ENCODE measurements at regions not wholly inside any gene's neighbourhood (a gene's known extent, or its start where the extent isn't known, plus 50 kb on each side); places are given as distances from the start of the nearest gene placed in this dataset.
A peak's percentile ranks its signal among the peaks of the same experiment; 100 is the strongest.
"Not testable (repeated sequence)": the region's sequence is repeated elsewhere in the genome, so short reads cannot be mapped to it uniquely, and the experiment has no call there.

DNA sequence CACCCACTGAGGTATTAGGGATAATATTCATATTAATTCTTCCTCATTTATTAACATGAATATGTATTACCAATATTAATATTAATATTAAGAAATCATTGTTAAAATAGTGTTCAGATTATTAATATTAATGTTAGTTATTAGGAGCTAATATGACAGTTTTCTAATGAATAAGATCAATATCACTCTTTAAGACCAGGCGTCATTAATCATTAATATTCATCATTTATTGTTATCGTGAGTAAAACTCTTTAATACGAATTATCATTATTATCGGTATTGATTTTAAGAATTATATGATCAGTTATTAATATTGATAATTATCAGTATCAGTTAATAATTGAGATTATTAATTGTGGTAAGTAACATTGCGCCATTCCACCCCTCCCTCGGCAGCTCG is 101.0 kb upstream of the HMX1 start:
- DNase-seq = not testable (repeated sequence)

DNA sequence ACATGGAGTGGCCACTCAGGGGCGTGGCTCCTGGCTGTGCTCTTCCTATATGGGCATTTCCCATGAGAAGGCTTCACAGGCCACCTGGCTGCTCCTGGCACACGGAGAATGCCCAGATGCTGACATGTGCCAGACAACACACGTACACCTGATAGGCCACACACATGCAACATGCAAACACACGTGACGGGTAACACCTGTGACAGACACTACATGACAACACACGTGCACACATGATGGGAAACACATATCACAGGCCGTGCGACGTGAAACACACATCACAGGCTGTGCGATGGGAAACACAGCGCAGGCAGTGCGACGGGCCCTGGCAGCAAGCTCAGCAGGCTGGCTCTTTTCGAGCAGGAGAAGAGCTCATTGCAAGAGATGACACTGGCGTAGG is 94.3 kb upstream of the HMX1 start:
- DNase-seq = not testable (repeated sequence)

GRCh38 chr4:8964201-8964788 is 92.7 kb upstream of the HMX1 start:
- not testable (repeated sequence) for DNase-seq

DNA sequence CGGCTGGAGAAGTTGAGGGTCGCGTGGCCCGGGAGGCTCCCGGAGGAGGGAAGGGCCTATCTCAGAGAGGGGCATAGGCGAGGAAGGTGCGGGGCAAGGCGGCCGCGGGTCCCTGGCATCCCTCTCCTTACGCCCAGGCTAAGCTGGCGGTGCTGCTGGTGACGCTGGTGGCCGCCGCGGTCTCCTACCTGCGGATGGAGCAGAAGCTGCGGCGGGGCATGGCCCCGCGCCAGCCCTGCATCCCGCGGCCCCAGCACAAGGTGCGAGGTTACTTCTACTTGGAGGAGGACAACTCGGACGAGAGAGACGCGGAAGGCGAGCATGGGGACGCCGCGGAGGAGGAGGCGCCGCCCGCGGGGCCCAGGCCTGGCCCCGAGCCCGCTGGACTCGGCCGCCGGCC is 91.9 kb upstream of the HMX1 start:
- DNase-seq = not testable (repeated sequence)

DNA sequence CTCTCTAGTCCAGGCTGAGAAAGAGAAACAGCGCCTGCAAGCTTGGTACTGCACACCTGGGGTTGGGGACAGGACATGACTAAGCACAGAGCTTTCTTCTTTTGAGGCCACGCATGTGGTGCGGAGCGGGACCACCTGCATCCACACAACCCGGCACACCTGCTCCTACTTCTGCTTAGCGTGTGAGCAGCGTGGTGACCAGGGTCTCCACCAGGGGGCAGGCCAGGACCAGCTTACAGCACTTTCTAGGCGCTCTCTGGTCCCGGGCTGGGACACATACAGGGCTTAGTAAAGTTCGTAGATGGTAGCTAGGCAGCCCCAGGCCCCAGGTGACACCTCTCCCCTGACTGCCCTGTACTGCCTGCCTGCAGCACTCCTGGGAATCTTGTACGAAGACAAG is 89.7 kb upstream of the HMX1 start:
- peak; percentile 48 for DNase-seq

GRCh38 chr4:8959471-8959870 is 87.8 kb upstream of the HMX1 start:
- not testable (repeated sequence) for DNase-seq

- DNase-seq = not testable (repeated sequence)
Observed at GRCh38 chr4:8954001-8954400, 82.4 kb upstream of the HMX1 start.

GRCh38 chr4:8952791-8953190 is 81.2 kb upstream of the HMX1 start:
- DNase-seq = not testable (repeated sequence)

DNA sequence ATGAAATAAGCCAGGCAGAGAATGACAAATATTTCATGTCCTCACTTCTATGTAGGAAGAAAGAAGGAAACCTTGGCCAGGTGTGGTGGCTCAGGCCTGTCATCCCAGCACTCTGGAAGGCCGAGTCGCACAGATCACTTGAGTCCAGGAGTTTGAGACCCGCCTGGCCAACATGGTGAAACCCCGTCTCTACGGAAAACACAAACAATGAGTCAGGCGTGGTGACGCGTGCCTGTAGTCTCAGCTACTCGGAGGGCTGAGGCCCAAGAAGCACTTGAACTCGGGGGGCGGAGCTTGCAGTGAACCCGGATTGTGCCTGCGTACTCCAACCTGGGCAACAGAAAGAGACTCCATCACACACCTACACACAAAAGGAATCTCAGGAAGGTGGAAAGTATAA is 80.5 kb upstream of the HMX1 start:
- DNase-seq = not testable (repeated sequence)

GRCh38 chr4:8945506-8945905 is 73.9 kb upstream of the HMX1 start:
- DNase-seq = not testable (repeated sequence)

- DNase-seq = not testable (repeated sequence)
Observed at GRCh38 chr4:8943367-8943766, 71.7 kb upstream of the HMX1 start.

DNA sequence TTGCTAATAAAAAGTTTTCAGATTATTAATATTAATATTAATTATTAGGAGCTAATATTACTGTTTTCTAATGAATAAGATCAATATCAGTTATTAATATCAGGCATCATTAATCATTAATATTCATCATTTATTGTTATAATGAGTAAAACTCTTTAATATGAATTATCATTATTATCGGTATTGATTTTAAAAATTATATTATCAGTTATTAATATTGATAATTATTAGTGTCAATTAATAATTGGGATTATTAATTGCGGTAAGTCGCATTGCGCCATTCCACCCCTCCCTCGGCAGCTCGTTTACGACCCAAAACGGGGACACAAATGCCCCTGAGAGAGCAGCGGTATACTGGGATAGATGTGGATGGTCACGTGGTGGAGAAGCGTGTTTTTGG is 70.4 kb upstream of the HMX1 start:
- not testable (repeated sequence) for DNase-seq

- not testable (repeated sequence) for DNase-seq
Observed at GRCh38 chr4:8941492-8941805, 69.8 kb upstream of the HMX1 start.

GRCh38 chr4:8940792-8941491 is 69.3 kb upstream of the HMX1 start:
- no peak for DNase-seq

DNA sequence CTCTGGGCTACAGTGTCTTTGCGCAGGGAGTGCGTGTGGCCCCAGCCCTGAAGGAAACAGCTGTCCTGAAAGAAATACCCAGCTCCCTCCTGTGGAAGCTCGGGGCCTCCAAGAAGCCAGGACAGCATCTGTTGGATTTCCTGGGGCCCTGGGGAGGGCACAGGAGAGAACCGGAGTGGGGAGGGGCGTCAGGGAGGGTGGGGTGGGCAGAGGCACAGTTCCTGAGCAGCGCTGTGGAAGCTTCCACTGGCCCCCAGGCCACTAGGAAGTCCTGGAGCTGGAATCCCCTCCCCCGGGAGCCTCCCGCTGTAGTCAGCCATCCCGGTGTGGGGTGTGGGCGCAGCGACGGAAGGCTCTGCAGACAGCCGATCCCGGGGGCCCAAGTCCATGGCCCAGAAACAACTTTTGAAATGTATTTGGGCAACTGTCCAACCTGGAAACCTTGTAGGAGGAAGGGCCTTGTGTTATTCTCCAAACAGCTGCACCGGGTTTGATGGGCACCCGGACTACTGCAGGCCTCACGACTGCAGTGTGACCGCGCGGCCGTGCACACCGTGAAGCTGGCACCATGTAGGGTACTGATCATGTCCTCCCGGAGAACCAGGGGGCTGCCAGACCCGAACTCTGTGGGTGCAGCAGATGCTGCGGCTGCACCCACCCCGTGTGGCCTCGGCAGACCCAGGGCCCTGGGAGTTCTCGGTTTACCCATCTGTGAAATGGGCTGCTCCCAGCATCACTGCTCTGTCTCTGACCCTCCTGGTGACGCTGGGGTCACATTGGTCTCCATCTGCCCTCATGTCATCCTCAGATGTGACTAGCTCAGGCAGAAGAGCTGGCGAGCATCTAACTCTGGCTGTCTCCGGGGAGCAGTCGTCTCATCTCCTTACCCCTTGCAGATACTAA is 68.5 kb upstream of the HMX1 start:
- DNase-seq = peak; percentile 55

DNA sequence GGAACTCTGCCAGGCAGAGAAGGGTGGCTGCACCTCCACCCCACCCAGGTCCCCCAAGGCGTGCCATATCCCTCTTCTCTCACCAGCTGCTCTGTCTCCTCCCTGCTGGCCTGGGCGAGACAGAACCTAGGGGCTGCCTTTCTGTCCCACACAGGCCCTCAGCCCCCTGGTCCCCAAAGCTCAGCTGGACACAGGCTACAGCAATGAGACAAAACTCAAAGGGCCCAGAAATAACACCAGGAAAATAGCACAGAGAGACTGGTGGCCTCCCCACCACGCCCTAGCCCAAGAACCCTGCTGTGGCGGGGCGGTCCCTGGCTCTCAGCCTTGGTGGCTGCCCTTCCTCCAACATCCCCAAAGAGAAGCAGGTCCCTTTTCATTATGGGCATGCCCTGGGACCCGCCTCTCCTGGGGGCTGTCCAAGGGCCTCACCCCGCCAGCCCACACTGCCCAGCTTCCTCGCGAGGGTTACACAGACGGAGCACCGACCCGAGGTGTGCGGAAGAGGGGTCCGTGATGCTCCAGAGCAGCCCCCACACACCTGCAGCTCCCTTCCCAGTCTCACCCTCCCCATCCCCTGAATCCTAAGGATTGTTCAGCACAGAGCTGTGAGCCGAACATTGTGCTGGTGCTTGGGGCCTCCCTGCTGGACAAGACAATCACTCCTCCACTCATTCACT is 67.7 kb upstream of the HMX1 start:
- no peak for DNase-seq

- DNase-seq = no peak
Observed at GRCh38 chr4:8938623-8939022, 67.0 kb upstream of the HMX1 start.

- DNase-seq = no peak
Observed at GRCh38 chr4:8938137-8938536, 66.5 kb upstream of the HMX1 start.

GRCh38 chr4:8932884-8933283 is 61.2 kb upstream of the HMX1 start:
- DNase-seq = no peak

DNA sequence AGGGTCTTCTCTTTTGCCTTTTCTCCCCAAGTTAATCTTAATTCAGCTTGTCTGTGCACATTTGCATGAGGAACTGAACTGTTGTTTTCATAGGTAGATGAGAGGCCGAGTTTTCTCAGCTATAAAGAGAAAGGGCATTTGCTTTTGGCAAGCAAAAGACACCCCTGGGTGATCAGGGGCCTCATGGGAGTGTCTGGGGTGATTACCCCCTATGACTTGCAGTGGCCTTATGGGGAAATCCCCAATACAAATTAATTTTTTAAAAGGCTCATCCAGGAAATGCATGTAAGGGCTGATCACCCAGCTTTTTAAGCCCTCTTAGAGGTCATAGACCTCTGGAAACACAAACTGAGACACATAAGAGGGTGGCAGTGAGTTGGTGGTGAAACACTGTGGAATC is 56.4 kb upstream of the HMX1 start:
- DNase-seq = no peak

DNA sequence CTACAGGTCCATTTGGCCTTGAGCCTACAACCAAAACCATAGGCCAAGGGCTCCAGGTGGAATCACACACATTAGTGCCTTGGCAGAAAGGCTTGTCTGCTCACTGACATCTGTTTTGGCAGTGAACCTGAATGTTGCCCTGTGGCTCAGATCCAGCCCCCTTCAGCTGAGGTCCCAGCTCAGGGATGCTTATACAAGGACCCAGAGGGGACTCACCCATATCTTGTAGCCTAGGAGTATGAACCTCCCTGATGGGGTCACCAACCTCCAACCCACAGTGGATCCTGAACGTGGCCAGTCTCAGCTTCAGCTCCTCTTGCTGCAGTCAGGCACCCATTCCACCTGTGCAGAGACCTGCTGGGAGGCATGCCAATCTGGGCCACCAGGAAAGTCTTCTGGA is 50.8 kb upstream of the HMX1 start:
- DNase-seq = no peak

DNA sequence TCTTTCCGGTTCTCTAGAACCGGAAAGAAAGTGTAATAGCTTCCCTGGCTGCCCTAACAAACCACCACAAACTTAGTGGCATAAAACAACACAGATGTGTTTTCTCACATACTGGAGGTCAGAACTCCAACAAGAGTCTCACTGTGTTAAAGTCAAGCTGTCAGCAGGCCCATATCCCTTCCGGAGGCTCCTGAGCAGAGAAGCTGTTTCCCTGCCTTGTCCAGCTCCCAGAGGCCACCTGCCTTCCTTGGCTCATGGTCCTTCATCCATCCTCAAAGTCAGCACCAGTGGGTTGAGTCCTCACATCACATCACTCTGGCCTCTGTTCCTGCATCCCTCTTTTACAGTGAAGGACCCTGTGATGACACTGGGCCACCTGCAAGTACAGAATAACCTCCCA is 49.8 kb upstream of the HMX1 start:
- DNase-seq = no peak
